Colonic mucosa (tissue), 4 donors: ENCODE measurements at regions not wholly inside any gene's neighbourhood (a gene's known extent, or its start where the extent isn't known, plus 50 kb on each side); places are given as distances from the start of the nearest gene placed in this dataset.

Experiments
- DNase-seq: peaks from one replicate; pipeline ENCODE4 v3.0.0-alpha.2; 2020
- H3K27ac ChIP-seq: fragments of 200-600 bp; one replicate; pipeline ENCODE4 v1.8.0; 2021
- H3K27me3 ChIP-seq: fragments of 200-600 bp; one replicate; pipeline ENCODE4 v1.8.0; 2021
- H3K36me3 ChIP-seq: fragments of 200-600 bp; one replicate; pipeline ENCODE4 v1.8.0; 2021
- H3K4me1 ChIP-seq: fragments of 200-600 bp; one replicate; pipeline ENCODE4 v1.8.0; 2021; ENCODE audit warnings: mild to moderate bottlenecking
- H3K4me3 ChIP-seq: fragments of 200-600 bp; one replicate; pipeline ENCODE4 v1.8.0; 2021
- H3K9ac ChIP-seq, 2 donors: one replicate each; pipeline ENCODE4 v1.7.0; 2013; ENCODE audit warnings: control low read depth in 2 of 2, low read depth in 2 of 2, low read length in 2 of 2
- H3K9me3 ChIP-seq: fragments of 200-600 bp; one replicate; pipeline ENCODE4 v1.8.0; 2021
- intact Hi-C: fragments of 100-400 bp; cut with DNase I; formaldehyde crosslinking; loops from one replicate; pipeline ENCODE4 v1.14.1; 2022
- TF ChIP-seq, protein P1 (sequence below): fragments of 200-600 bp; IDR thresholded peaks from one replicate; pipeline ENCODE4 v1.8.0; 2022; ENCODE audit warnings: antibody characterized with exemption, mild to moderate bottlenecking
- donor health status: healthy.
- donor health status: DM: no; HTN: no; CAD: no.
- donor health status: DM: no; HTN: no; CAD: no.

DNA sequence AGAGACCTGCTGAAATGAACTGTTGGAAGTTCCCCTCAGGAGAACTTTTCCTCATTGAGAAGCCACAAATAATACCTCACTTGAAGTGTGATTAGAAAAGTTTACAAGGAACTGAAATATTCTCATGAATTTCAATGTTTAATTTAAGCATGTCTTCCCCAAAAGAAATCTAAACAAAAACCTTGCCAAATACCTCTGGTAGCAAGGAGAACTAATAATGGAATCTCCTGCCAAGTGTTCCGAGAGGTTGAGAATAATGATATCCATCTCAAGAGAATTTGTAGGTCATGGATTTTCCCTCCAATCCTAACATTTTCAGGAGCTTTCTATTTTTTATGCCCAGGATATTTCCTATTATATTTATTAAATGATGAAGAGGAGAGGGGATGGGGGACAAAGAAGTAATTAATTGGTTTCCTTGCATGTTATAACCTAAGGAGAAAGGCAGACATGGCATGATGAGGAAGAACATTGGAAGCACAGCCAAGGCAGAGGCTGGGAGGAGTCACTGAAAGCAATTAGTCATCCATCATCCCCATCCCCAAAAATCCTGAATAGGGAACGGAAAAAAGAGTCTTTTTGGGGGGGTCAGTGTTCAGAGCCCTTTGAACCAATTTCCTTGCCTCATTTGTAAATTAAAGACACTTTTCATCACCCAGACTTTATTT is 93.6 kb upstream of the IL6 start:
- DNase-seq: no peak
- Histone ChIP-seq H3K4me3 (no peak overlapping the region), H3K9me3 (no peaks in the 10 kb centered on the region), H3K9ac (no peak overlapping the region), H3K36me3 (no peaks in the 10 kb centered on the region), H3K27ac (no peak overlapping the region), H3K4me1 (no peaks in the 10 kb centered on the region), H3K27me3 (no peaks in the 10 kb centered on the region)
- intact Hi-C loops: no loop called here
- TF ChIP-seq, protein P1, sequence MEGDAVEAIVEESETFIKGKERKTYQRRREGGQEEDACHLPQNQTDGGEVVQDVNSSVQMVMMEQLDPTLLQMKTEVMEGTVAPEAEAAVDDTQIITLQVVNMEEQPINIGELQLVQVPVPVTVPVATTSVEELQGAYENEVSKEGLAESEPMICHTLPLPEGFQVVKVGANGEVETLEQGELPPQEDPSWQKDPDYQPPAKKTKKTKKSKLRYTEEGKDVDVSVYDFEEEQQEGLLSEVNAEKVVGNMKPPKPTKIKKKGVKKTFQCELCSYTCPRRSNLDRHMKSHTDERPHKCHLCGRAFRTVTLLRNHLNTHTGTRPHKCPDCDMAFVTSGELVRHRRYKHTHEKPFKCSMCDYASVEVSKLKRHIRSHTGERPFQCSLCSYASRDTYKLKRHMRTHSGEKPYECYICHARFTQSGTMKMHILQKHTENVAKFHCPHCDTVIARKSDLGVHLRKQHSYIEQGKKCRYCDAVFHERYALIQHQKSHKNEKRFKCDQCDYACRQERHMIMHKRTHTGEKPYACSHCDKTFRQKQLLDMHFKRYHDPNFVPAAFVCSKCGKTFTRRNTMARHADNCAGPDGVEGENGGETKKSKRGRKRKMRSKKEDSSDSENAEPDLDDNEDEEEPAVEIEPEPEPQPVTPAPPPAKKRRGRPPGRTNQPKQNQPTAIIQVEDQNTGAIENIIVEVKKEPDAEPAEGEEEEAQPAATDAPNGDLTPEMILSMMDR: no peak

DNA sequence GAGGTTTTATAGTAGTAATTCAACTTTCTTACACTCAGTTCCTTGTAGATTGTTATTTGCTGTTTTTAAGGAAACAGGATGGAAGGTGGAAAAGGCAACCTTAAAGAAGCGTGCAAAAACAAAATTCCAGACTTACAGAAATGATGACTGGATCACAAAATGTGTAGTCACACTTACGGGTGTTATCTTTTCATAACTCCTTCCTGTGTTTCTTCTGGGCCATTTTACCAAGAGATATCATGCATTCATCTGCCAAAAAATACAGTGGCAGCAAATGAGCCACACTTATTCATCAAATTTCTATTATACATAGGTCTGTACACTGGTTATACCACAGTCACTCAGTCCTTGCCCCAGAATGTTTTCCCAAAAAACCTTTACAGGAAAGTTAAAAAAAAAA is 94.3 kb upstream of the IL6 start:
- TF ChIP-seq, protein P1: no peak
- Histone ChIP-seq H3K9ac (no peak overlapping the region), H3K4me1 (no peaks in the 10 kb centered on the region), H3K27me3 (no peaks in the 10 kb centered on the region), H3K9me3 (no peaks in the 10 kb centered on the region), H3K4me3 (no peak overlapping the region), H3K36me3 (no peaks in the 10 kb centered on the region), H3K27ac (no peak overlapping the region)
- intact Hi-C loops: no loop called here
- no peak for DNase-seq

DNA sequence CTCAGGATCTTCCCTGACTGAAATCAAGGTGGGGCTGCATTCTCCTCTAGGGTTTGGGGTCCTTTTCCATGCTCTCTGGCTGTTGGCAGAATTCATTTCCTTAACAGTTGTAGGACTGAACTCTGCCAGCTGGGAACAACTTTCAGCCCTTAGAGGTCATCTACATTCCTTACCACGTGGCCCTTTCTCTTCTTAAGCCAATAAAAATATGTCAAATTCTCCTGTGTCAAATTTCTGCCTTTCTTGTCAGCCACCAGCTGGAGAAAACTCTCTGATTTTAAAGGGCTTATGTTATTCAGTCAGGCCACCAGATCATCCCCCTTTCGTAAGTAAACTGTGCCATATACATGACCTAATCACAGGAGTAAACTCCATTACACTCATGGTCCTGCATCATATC is 95.3 kb upstream of the IL6 start:
- Histone ChIP-seq H3K4me1 (no peaks in the 10 kb centered on the region), H3K36me3 (no peaks in the 10 kb centered on the region), H3K27me3 (no peaks in the 10 kb centered on the region), H3K9ac (no peak overlapping the region), H3K27ac (no peak overlapping the region), H3K4me3 (no peak overlapping the region), H3K9me3 (no peaks in the 10 kb centered on the region)
- TF ChIP-seq, protein P1: no peak
- intact Hi-C loops: no loop called here
- DNase-seq: no peak

DNA sequence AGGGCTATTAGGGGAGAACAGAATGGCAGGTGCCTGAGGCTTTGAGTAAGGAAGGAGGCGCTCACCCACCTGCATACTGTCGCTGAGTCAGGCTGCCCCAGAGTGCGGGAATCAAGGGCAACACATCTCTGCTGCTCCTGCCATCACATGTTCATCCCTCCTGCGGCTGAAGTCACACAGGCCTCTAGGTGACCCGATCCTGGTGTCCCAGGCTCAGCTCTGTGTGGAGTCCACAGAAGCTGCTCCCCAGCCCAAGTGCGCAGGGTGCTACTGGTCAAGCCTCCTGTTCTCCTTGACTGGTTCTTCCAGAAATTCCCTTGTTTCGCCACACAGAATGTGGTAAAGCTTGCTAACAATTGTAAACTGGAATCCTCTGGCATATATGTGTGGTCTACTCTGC is 96.9 kb upstream of the IL6 start:
- Histone ChIP-seq H3K36me3 (no peaks in the 10 kb centered on the region), H3K4me3 (no peak overlapping the region), H3K27me3 (no peaks in the 10 kb centered on the region), H3K9ac (no peak overlapping the region), H3K27ac (no peak overlapping the region), H3K4me1 (no peaks in the 10 kb centered on the region), H3K9me3 (no peaks in the 10 kb centered on the region)
- TF ChIP-seq, protein P1: no peak
- intact Hi-C loops: no loop called here
- no peak for DNase-seq

DNA sequence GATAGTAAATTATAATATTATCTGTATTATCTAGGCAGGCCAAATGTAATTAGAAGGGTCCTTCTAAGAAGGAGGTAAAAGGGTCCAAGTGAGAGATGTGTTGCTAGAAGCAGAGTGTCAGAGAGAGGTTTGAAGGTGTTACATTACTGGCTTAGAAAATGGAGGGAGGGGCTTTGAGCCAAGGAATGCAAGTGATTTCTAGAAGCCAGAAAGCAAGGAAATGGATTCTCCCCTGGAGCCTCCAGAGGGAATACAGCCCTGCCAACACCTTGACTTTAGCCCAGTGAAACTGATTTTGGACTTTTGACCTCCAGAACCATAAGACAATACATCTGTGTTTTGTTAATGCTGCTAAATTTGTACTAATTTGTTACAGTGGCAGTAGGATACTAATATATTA is 97.9 kb upstream of the IL6 start:
- H3K9me3 ChIP-seq: no peaks in the 10 kb centered on the region
- H3K4me3 ChIP-seq: no peak overlapping the region
- DNase-seq: no peak
- H3K27me3 ChIP-seq: no peaks in the 10 kb centered on the region
- H3K4me1 ChIP-seq: no peaks in the 10 kb centered on the region
- TF ChIP-seq, protein P1: no peak
- H3K27ac ChIP-seq: no peak overlapping the region
- intact Hi-C loops: no loop called here
- no peaks in the 10 kb centered on the region for H3K36me3 ChIP-seq
- no peak overlapping the region for H3K9ac ChIP-seq
